Left ventricle myocardium superior (tissue), 1 donor: ENCODE measurements at regions not wholly inside any gene's neighbourhood (a gene's known extent, or its start where the extent isn't known, plus 50 kb on each side); places are given as distances from the start of the nearest gene placed in this dataset.
"Not testable (repeated sequence)": the region's sequence is repeated elsewhere in the genome, so short reads cannot be mapped to it uniquely, and the experiment has no call there.

Experiments
- ATAC-seq: fragments of 200-7000 bp; cut with Tn5 transposase; one replicate; pipeline ENCODE4 v1.9.1; 2020; ENCODE audit warnings: mild to moderate bottlenecking, moderate library complexity
- DNase-seq: peaks from one replicate; pipeline ENCODE4 v3.0.0-alpha.2; 2020
- intact Hi-C: fragments of 100-400 bp; cut with micrococcal nuclease; formaldehyde crosslinking; loops from one replicate; pipeline ENCODE4 v1.11.0; 2022
- donor health status: DM: no; HTN: yes; CAD: no; lungs with severe emphysema.

DNA sequence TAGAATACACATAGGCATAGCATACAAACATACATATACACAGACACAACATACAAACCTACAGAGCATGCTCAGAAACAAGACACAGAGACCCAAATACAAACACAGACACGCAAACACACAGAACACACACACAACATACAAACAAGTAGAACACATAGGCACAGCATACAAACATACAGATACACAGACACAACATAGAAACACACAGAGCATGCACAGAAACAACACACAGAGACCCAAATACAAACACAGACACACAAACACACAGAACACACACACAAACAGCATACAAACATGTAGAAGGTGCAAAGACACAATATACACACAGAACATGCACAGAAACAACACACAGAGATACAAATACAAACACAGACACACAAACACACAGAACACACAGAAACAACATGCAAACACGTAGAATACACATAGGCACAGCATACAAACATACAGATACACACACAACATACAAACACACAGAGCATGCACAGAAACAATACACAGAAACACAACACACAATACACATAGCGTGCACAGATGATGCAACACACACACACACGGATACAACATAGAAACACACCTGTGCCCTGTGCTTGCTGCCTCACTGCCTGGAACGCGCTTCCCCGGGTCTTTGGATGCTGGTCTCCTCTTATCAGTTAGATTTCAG lies 469.0 kb upstream of the CDH4 start:
- no peak for ATAC-seq
- intact Hi-C loops = no loop called here

GRCh38 chr20:60785301-60785700 lies 466.8 kb upstream of the CDH4 start:
- DNase-seq = no peak
- intact Hi-C loops = no loop called here
- ATAC-seq = no peak

More for the DNA sequence above, 469.0 kb upstream of the CDH4 start:
- DNase-seq = no peak

- ATAC-seq = peak; percentile 37
- intact Hi-C loops = no loop called here
- DNase-seq = no peak
These were observed 466.3 kb upstream of the CDH4 start for GRCh38 chr20:60785785-60786184.

DNA sequence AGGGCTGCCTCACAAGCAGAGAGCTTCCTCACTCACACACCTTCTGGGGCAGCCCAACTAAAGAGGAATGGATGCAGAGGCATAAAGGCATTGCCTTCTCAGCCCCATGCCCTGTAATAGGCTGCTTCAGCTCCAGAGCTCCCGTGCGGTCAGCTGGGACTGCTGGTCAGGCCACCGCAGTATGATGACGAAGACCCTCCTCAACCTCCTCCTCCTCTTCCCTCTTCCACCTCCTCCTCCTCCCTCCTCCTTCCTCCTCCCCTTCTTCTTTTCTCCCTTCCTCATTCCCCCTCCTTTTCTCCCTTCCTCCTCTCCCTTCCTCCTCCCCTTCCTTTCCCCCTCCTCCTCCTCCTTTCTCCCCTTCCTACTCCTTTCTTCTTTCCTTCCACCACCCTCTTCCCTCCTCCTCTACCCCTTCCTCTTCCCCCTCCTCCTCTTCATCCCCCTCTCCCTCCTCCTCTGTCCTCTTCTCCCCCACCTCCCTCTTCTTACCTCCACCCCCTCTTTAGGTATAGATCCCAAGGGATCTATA lies 465.3 kb upstream of the CDH4 start:
- intact Hi-C loops = no loop called here
- ATAC-seq = no peak

GRCh38 chr20:60787276-60787675 lies 464.8 kb upstream of the CDH4 start:
- intact Hi-C loops = no loop called here
- no peak for DNase-seq
- ATAC-seq = no peak

More for the DNA sequence above, 465.3 kb upstream of the CDH4 start:
- no peak for DNase-seq

DNA sequence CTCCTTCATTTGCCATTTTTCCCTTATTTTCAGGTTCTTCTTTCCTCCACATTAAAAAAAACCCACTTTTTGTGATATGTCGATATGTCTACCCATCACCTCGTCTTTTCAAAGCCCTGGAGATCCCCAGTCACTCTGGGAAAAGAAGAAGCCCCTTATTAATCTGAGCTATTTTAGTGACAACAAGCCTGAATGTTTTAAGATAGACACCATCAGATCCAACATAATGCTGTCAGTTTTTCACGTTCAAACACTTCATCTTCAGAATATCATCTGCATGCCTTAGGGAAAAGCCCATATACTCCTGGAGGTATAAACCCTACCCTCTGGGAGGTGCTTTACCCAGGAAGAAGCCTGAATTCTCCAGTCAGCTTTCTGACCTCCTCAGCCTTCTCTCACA lies 464.0 kb upstream of the CDH4 start:
- no peak for ATAC-seq
- no peak for DNase-seq
- intact Hi-C loops = no loop called here

DNA sequence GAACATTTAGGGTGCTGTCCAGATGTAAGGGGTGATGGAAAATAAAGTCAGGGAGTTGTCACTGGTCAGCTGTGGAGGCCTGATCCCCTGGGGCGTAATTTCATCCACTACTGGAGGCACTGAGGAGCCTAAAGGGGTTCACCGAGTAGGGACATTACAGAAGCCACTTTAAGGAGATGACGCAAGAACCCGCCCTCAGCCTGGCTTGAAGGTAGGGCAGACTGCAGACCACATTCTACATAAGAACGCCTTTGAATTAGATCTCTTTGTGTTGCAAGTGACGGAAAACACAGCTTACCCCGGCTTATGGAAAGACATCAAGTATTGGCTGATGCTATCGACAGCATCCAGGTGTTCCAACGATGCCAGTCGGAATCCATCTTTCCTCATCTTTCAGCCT lies 462.7 kb upstream of the CDH4 start:
- ATAC-seq = no peak
- DNase-seq = no peak
- intact Hi-C loops = no loop called here

- intact Hi-C loops, ATAC-seq, DNase-seq: not testable (repeated sequence)
These were observed 461.7 kb upstream of the CDH4 start for GRCh38 chr20:60790339-60790738.

- no peak for ATAC-seq
- no peak for DNase-seq
- intact Hi-C loops = no loop called here
These were observed 460.2 kb upstream of the CDH4 start for GRCh38 chr20:60791823-60792222.

GRCh38 chr20:60792941-60793340 lies 459.1 kb upstream of the CDH4 start:
- no peak for ATAC-seq
- DNase-seq = no peak
- intact Hi-C loops = no loop called here

DNA sequence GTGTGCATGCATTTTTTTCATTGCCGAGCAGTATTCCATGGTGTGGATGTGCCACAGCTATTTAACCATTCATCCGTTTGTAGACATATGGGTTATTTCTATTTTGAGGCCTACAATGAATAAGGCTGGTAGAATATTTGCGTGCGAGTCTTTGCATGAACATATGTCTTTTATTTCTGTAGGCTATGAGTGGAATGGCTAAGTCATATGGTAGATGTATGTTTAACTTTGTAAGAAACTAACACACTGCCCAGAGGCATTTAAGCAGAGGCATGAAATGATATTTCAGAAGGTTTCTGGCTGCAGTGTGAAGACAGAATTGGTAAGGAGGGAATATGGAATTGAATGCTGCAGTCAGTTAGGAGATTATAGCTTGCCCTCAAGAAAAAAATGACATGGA lies 457.4 kb upstream of the CDH4 start:
- DNase-seq (no peak), ATAC-seq (no peak)
- intact Hi-C loops = no loop called here

DNA sequence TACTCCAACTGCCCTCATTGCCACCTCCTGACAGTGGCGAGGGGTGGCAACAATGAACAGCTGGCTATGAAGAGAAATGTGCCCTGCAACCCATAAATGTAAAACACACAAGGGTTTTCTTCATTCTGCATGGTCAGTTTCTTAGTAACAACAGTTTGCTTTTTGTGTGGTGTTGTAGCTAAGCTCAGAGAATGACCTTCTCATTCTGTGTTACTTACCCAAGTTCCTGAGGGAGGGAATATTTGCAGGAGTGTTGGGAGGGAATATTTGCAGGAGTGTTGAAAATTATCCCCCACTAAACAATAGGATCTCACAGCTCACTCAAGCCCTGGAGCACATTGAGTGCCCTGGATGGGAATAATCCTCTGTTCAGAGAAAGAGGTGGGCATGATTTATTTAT lies 456.4 kb upstream of the CDH4 start:
- DNase-seq (no peak), ATAC-seq (no peak)
- intact Hi-C loops = no loop called here

DNA sequence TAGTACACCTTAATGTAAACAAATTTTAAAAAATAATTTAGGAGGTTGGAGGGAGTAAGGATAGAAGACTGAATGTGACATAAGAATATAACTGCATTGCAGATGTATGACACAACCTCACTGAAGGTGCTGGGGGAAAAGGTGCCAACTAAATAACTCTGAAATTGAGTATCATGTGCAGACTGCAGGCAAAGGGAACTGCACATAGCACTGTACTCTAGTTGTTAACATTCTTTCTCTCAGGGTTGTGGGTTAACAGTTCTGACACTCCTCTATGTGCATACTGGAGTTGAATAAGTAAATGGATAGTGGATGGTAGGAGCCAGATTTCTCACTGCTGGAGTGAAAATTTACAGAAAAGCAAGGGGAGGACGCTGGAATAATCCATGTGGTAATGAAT lies 451.9 kb upstream of the CDH4 start:
- intact Hi-C loops = no loop called here
- DNase-seq = no peak
- no peak for ATAC-seq

DNA sequence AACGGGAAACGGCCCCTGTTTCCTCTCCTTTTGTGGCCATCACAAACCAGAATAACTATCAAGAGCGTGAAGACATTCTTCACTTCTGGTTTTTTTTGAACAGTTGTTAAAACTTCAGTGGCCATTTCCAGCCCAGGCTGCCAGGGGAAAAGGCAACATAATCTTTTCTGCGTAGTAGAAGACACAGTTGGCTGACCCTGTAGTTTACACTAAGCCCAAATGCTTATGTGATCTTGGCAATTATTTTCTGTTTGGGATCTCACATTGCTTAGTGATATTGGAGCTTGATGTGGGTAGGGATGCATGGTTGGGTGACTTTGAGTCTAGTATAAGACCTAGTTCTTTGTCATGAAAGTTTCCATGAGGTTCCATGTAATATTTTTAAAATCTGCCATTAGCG lies 449.4 kb upstream of the CDH4 start:
- intact Hi-C loops = no loop called here
- DNase-seq (no peak), ATAC-seq (no peak)

- no peak for DNase-seq
- intact Hi-C loops = no loop called here
These were observed 448.6 kb upstream of the CDH4 start for GRCh38 chr20:60803335-60804055.

GRCh38 chr20:60804240-60804917 lies 447.7 kb upstream of the CDH4 start:
- DNase-seq = no peak
- no peak for ATAC-seq
- intact Hi-C loops = no loop called here

More at GRCh38 chr20:60803335-60804055, 448.6 kb upstream of the CDH4 start:
- ATAC-seq = no peak

- DNase-seq = no peak
- intact Hi-C loops = no loop called here
- no peak for ATAC-seq
These were observed 447.0 kb upstream of the CDH4 start for GRCh38 chr20:60804918-60805630.

GRCh38 chr20:60806354-60806753 lies 445.7 kb upstream of the CDH4 start:
- intact Hi-C loops = no loop called here
- ATAC-seq = no peak
- no peak for DNase-seq

GRCh38 chr20:60806824-60807223 lies 445.2 kb upstream of the CDH4 start:
- ATAC-seq (no peak), DNase-seq (no peak)
- intact Hi-C loops = no loop called here
